ENCODE measurements at regions not wholly inside any gene's neighbourhood (a gene's known extent, or its start where the extent isn't known, plus 50 kb on each side); places are given as distances from the start of the nearest gene placed in this dataset.

GRCh38 chr11:80173371-80174136 lies 732.7 kb upstream of the TENM4 start:
- DNase-seq (ENCODE audit: low read depth, low spot score): no peak

DNA sequence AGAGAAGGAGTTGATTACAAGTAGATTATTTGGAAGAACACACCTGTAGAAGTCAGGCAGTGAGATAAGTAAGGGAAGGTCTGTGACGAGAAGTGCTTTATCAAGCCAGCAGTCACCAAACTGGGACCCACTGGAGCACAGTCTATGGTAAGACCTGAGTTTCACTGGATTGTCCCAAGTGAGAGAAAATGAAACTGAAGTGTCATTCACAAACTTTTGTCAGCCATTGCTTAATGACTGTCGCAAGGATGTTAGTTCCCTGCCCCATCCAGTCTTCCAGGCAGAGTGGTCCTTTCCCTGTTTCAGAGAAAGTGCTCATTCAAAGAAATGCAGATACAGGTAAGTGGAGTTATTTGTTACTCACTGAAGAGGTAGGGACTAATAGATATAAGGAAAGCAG lies 728.0 kb upstream of the TENM4 start:
- no peak for DNase-seq (ENCODE audit: low read depth, low spot score)

GRCh38 chr11:80167766-80168165 lies 726.9 kb upstream of the TENM4 start:
- no peak for DNase-seq (ENCODE audit: low read depth, low spot score)

GRCh38 chr11:80165744-80166143 lies 724.9 kb upstream of the TENM4 start:
- no peak for DNase-seq (ENCODE audit: low read depth, low spot score)

DNA sequence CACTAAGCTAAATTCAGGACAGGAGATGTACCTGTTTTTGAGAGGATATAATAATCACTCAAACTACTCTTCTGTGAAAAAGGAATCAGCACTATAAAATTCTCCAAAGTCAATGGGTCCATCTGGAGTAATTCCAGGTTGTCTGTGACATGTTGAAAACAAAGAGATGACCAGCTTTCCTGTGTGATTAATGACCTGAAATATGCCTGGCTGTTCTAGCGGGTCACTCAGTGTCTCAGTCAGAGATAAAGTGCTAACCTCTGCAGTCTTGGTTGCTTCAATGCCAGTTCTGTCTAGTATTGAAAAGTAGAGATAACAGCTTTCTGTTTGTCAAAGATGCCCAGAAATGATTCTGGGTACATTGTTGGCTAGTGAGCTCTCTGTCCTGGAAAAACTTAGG lies 722.6 kb upstream of the TENM4 start:
- no peak for DNase-seq (ENCODE audit: low read depth, low spot score)

- DNase-seq (ENCODE audit: low read depth, low spot score): no peak
Measured at GRCh38 chr11:80163011-80163410, 722.2 kb upstream of the TENM4 start.

DNA sequence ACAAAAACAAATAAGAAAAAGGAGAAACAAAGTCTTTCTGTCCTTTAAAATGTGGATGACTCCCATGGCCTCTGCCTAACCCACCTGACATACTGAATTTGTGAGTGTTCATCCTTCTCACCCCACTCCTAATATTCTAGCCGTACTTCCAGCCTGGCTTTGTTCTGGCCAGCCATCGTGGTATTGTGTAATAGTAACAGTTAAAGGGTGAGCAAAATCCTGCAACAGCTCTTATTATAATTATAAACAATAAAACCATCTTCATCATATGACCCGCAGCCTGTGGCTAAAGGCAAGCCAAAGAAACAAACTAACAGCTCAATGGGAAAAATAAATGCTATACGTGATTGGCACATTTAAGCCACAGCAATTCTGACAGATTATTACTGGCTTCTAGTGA lies 721.6 kb upstream of the TENM4 start:
- no peak for DNase-seq (ENCODE audit: low read depth, low spot score)

DNA sequence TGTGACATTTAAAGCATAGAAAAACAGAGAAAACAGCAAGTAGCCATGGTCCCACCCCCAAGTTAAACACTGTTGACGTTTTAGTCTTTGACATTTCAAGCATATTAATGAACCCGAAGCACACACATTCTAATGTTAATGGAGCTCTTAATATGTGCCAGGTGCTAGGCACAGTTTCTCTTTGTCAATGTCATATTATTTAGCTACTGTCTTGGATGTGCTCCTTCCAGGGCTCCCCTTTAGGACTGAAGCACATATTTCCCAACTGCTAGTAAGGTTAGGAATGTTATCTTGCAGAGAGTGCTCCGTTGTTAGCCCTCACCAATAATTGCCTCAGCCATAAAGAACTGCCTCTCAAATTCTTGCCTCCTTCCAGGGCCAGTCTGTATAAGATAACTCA lies 716.6 kb upstream of the TENM4 start:
- no peak for DNase-seq (ENCODE audit: low read depth, low spot score)

- DNase-seq (ENCODE audit: low read depth, low spot score): no peak
Measured at GRCh38 chr11:80156062-80156461, 715.2 kb upstream of the TENM4 start.

GRCh38 chr11:80155412-80156017 lies 714.7 kb upstream of the TENM4 start:
- no peak for DNase-seq (ENCODE audit: low read depth, low spot score)

GRCh38 chr11:80146232-80146631 lies 705.4 kb upstream of the TENM4 start:
- no peak for DNase-seq (ENCODE audit: low read depth, low spot score)

DNA sequence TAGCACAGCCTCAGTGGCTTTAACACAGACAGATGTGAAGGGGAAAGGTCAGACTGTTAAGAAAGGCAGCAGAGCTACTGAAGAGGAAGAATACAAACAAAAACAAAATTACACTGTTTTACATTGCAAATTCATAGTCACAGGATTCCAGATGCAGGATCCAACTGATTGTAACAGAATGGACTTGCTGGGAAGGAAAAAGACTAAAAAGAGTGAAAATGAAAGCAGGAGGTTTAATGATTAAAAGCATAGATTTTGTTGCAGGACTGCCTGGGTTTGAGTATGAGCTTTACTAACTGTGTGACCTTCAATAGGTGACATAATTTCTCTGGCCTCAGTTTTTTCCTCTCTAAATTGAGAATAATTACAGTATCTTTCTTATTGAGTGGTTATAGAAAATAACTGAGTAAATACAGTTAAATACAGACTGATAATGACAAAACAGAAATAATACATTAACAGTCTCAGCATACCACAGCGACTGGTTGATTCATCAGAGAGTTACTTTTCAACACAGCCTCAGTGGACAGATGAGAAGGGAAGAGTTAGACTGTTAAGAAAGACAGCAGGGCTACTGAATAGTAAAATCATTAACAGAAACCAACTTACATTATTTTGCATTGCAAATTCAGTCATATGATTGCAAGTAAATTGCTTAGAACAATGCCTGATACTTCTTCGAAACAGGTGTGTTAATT lies 704.2 kb upstream of the TENM4 start:
- DNase-seq (ENCODE audit: low read depth, low spot score): no peak

GRCh38 chr11:80136991-80137390 lies 696.2 kb upstream of the TENM4 start:
- no peak for DNase-seq (ENCODE audit: low read depth, low spot score)

DNA sequence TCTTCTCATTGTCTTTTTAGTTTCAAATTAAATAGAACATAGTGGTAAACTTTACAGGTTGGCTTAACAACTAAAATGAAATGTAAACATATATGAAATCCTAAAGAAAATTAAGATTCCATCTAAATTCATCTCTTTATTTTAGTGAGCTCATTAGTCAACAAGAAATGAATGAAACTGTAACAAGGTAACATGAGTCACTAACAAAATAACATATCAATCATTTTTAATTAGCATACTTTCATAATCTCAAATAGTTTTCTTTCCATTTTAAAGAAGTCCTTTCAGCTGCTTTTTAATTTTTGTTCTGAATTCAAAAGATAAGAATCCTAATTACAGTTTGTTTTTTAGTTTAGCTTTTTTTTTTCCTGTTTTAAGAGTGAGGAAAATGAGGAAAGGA lies 688.6 kb upstream of the TENM4 start:
- no peak for DNase-seq (ENCODE audit: low read depth, low spot score)

DNA sequence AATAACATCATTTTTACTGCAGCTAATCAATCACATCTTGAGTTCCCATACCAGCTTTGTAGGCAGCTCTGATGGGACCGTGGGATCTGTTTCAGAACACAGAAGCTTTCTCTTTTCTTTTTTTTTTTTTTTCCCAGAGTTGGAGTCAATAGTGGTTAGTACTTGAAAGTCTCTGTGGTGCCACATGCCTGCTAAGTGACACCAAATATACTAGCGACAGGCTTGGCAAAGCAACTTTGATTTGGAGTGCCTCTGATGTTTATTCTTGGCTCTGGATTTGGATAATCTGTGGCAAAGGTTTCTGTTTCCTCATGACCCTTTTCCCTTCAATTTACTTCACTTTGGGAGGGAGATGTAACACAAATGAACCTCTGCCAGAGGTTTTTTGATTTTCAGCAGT lies 681.4 kb upstream of the TENM4 start:
- no peak for DNase-seq (ENCODE audit: low read depth, low spot score)

GRCh38 chr11:80118073-80118472 lies 677.2 kb upstream of the TENM4 start:
- DNase-seq (ENCODE audit: low read depth, low spot score): no peak

DNA sequence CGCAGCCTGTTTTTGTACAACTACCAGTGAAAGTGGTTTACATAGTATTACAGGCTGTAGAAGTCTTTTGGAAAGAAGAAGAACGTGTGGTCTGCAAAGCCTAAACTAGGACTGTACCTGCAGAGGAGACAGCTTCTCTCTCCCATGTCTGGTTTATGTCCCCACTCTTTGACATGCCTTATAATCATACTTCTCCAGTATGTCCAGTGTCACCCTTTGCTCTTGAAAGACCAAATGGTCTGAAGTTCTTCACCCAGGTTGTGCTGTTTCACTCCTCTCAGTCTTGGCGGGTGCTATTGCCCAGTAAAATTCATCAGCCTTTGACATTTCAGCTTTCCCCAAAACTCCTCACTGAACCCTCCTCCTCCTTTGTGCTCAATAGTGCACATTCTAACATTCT lies 676.0 kb upstream of the TENM4 start:
- no peak for DNase-seq (ENCODE audit: low read depth, low spot score)

DNA sequence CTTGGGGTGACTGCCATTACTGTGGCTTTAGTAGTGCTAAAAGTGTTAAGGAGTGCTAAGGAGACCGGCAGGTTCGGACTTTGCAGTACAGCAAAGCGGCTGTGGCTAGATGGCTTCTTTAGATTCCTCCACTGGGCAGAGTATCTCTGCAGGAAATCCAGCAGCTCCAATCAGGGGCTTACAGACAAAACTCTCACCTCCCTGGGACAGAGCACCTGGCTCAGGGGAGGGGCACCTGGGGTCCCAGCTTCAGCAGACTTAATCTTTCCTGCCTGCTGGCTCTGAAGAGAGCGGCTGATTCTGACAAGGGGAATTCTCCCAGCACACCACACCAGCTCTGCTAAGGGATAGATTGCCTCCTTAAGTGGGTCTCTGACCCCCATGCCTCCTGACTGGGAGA lies 668.8 kb upstream of the TENM4 start:
- DNase-seq (ENCODE audit: low read depth, low spot score): no peak

GRCh38 chr11:80109031-80109430 lies 668.2 kb upstream of the TENM4 start:
- DNase-seq (ENCODE audit: low read depth, low spot score): no peak

DNA sequence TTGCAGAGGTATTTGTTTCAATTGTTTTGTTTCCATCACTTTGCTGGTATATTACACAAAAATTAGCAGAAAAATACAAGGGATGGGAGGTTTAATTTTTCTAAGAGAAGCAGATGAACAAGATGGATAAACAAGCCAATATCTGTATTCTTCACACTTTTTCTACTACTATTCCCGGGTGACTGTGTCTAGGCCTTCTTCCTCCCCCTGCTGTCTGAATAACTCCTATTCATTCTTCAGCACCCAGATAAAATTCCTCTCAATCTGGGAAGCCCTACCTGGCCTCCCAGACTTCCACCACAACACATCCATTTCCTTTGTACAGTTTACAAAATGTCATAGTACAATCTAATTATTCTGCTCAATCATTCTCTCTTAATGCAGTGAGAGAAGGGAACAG lies 666.6 kb upstream of the TENM4 start:
- DNase-seq (ENCODE audit: low read depth, low spot score): no peak

DNA sequence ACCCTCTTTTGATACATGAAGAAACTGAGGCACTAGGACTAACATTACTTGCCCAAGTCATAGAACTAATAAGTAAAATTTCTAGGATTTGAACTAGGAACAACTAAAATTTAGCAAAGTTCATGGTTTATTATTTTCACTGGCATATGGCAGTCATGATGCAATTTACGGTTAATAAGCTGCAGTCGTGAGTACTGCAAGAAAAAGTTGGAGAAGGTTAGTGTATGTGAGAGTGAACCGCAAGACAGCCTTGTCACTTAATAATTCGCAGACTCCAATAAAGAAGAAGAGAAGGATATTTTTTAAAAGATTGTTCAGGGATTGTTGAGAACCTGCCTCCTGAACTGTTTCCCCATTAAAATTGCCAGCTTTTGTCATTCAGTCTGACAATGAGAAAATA lies 663.4 kb upstream of the TENM4 start:
- DNase-seq (ENCODE audit: low read depth, low spot score): no peak

- no peak for DNase-seq (ENCODE audit: low read depth, low spot score)
Measured at GRCh38 chr11:80103142-80103859, 662.5 kb upstream of the TENM4 start.
